GM21515 (cell line): ENCODE measurements at regions not wholly inside any gene's neighbourhood (a gene's known extent, or its start where the extent isn't known, plus 50 kb on each side); places are given as distances from the start of the nearest gene placed in this dataset.
A peak's percentile ranks its signal among the peaks of the same experiment; 100 is the strongest.

ENCODE experiments used
- ATAC-seq: cut with Tn5 transposase; IDR thresholded peaks from one replicate; pipeline ENCODE4 v1.9.1; 2021; ENCODE audit not compliant: unreplicated experiment

DNA sequence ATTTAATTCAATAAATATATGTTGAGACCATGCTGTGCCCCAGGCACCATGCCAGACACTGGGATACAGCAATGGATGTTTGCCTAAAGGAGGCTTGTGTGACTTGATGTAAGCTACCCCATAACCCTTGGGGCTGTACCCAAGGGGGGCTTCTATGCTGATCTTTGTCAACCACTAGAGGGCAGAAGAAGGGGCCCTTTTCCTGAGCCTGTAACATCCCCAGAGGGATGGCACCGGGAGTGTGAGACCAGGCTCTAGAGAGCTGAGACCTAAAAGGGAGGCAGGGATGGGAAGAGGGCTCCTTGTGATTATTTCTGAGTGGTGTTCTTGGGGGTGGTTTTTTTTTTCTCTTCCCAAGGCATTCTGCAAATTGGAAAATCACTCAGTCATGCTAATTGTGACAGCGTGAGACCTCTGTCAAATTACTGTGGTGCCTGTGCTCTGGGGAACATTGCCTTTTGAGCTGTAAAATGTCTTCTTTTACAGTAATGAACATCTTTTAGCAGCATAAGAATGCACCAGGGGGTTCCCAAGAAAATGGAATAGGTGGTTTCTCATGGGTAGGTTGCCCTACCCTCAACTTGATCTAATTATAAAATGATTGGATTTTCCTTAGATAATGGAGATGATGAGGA, 138.7 kb upstream of the SLC24A3 start:
- no peak for ATAC-seq

DNA sequence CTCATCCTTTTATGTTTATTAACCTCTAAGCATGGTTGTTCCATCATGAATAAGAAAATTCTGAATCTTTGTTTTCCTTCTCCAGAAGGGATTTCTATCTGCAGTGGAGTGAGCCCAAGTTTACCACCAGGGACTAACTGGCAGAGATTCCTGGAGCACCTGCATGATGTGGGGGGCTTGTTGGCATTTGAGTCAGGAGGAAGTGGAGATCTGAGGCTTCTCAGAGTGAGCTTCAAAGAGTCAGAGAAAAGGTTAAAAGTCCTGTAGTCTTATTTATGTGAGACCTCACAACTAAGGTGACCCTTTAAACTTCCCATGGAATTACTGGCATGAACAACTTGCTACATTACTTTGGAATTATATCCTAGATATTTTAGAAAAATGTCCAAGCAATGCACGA, 138.1 kb upstream of the SLC24A3 start:
- ATAC-seq = no peak

DNA sequence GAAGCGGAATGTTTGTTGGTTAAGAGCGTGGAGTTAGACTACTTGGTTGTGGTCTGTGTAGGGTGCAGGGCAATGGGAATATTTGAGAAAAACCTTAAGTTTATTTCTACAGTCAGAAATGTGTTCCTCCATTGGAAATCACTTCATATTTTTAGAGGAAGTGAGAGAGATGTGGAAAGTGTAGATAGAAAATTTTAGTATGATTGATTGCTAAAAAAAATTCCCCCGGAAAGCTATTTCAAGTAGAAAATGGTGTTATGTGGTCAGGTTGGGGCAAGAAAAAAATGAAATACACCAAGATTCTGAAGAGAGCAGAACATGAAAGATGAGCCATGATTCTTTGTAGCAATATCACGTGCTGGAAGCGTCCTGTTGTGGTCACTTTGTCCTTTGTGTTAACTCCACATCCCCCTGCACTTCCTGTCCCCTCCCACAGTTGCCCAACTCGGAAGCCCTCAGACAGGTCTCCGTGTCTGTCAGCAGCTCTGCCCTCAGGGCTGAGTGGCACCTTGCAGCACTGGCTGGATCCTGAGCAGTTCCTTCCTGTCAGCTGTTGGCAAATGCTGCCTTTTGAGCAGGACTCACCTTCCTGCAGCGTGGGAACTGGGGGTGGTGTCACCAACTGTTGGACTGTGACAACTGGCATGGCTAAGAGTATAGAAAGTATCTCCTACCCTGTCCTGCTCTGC, 137.5 kb upstream of the SLC24A3 start:
- peak; percentile 41 for ATAC-seq

DNA sequence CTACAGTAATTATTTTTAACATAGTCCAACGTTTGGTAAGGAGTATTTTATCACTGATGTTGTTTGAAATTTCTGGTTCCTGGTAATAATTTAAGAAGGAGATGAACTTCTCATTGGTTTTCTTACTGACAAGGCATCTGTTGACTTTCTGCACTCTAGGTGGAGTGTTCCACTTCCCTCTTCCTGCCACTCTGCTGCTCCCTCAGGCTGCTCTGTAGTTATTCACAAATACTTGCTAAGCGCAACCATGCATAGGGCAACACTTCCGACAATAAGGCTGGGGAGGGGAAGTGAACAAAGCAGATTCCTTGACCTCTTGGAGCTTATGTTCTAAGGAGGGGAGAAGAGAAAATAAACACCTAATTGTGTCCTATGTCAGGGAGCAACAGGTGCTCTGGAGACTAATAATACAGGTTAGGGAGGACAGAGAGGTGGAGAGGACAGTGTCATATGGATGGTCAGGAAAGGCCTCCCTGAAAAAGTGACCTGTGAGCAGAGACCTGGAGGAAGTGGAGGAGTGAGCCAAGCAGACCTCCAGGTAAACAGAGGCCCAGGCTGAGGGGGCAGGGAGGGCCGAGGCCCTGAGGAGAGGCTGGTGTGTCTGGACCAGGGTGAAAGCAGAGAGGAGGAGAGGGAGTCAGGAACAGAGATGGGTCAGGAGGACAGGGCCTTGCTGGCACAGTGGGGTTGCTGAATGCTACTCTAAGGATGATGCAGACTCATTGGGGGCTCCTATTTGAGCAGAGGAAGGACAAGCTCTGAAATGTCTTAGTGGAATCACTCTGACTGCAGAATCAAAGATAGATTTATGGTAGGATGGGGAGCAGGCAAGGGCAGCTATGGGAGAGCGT, 134.8 kb upstream of the SLC24A3 start:
- no peak for ATAC-seq

DNA sequence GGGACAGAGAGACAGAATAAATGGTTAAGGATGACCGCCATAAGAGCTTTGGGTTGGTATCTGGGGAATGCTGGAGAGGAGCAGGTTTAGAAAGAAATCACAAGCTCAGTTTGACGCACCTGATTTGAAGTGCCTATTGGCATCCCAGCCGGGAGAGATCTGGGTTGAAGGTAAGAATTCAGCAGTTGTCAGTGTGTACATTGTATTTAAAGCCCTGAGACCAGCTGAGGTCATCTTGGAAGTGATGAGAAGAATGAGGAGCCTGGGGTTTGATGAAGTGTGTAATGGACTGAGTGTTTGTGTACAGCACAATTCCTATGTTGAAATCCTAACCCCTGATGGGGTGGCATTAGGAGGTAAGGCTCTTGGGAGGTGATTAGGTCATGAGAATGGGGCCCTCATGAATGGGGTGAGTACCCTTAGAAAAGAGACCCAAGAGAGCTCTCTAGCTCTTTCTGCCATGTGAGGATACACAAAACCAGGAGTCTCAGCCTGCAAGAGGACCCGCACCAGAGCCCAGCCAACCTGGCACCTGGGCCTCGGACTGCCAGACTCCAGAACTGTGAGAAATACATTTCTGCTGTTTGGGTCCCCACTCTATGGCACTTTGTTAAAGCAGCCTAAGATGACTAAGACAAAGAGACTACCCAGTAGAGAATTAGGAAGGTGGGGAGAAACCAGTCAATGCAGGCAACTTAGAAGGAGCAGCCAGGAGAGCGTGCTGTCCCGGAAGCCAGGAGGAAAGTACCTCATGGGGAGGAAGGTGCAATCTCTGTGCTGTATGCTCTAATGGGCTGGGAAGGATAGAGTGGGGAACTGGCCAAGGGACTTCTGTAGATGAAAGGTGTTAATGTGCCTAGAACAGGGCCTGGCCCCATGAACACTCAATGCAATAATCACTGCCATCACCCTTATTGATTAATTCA, 133.7 kb upstream of the SLC24A3 start:
- ATAC-seq = no peak

DNA sequence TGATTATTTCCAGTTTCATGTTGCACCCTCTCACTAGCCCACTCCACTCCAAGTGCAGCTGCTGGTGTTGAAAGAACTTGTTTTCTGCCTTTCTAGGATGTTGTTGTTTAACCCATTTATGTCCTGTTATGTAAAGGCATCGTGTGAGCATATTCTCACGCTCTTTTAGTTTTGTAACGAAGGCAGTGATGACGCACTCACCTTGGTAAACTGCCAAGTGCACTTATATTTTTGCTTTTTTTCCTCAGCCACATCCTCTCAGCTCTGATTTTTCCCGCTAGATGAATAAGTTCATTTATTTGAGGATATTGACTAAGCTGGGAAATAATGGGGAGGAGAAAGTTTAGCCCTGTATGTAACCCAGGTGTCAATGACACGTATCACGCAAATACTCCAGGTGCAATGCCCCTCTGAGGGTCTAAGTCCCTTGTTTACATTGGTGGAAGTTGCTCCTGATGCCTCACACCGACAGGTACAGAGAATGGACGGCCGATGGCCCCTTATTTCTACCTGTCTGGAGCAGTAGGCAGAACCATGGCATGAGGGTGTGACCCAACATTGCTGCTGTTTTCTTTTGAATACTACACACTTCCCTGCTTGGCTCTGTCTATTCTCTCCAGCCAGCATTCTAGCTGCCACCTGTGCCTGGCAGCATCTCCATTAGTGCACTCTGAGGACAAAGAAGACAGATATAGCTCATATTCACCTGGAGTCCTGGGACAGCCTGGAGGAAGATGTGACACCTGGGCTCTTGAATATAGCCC, 132.7 kb upstream of the SLC24A3 start:
- ATAC-seq = no peak

DNA sequence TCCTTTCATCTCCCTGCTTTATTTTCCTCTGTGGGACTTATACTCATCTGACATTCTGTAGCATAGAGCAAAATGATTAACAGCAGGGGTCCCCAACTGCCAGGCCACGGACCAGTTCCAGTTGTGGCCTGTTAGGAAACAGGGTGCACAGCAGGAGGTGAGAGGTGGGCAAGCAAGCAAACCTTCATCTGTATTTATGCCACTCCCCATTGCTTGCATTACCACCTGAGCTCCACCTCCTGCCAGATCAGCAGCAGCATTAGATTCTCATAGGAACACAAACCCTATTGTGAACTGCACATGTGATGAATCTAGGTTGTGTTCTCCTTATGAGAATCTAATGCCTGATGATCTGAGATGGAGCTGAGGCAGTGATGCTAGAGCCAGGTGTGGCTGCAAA, 130.5 kb upstream of the SLC24A3 start:
- ATAC-seq = no peak

DNA sequence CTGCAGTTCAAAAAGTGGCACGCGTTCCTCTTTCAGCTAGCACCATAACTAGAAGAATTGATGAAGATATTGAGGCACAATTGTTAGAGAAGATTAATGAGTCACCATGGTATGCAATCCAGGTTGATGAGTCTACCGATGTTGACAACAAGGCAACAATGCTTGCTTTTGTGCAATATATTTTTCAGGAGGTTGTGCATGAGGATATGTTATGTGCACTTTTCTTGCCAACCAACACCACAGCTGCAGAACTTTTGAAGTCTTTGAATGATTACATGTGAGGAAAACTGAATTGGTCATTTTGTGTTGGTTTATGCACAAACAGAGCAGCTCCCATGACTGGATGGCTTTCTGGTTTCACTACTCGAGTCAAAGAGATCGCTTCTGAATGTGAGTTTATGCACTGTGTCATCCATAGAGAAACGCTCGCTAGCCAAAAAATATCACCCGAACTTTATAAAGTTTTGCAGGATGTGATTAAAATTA, 129.3 kb upstream of the SLC24A3 start:
- ATAC-seq = no peak

DNA sequence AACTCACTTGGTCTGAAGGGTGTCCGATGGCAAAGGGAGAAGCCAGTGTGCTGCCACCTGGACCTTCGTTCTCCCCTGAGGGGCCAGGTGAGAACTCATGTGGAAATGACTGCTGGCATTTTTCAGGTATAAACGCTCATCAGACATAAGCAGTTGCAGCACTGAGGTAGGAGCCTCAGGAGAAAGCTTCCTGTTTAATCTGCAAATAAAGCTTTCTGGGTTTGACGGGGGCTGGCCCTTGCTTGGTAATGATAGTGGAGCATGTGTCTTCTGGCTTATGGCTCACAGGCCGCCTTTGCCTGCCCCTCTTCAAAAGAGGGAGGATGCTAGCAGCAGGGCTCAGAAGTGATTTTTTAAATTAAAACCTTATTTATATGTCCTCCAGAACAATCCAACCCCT, 122.1 kb upstream of the SLC24A3 start:
- no peak for ATAC-seq

DNA sequence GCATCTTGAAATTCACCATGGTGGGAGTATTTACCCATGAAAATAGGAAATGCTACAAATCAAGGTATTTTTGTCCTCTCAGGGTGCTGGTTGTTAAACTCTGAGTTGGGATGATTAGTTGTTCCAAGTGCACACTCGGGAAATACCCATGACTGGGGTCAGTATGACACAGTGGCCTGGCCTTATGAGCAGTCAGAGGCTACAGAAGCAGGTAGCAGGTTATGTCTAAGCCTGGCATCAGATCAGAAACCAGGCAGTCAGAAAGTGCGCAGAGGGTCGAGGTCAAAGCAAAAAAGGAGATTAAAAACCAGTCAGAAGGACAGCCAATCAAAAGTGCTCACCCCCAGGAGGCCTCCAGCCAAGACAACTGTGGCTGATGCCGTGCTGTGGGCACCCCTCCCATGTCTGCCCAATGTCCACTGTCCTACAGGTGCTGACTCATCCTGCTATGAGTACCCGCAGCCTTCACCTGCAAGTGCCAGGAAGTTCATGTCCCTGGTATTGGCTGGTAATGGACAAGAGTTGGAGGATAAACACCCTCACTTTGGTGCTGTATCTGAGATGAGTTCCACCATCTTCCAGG, 117.4 kb upstream of the SLC24A3 start:
- no peak for ATAC-seq

DNA sequence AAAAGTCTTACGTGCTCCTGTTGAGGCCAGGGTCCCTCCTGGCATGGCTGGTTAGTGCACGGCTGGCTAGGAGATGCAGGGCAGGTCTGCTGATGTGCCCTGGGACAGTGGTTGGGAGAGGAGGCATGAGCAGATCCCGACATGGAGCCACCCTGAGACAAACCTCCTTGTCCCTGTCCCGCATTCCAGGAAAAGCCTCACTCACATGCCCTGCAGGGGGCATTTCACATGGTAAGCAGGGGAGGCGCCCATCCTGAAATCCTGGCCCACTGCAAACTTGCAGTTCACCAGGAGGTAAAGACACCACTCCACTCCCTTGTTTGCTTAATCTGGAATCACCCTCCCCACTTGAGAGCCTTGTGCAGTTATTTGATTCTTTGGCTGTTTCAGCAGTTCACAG, 116.7 kb upstream of the SLC24A3 start:
- no peak for ATAC-seq

DNA sequence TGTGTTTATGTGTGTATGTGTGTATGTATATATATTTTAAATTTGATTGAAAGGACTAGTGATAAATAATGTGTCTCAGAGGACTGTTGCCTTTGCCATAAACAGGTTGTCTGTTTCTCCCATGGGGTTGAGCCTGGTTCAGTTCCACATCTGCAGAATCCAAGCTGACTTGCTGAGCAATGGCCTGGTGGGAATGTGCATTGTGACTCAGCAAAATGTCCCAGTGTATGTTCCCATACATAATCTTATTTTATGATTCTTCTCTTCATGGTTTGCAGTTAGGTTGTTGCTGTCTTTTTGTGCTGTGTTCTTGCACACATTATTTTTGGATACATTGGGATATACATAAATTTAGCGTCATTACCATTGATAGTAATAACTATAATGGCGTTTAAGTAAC, 115.6 kb upstream of the SLC24A3 start:
- ATAC-seq = no peak

DNA sequence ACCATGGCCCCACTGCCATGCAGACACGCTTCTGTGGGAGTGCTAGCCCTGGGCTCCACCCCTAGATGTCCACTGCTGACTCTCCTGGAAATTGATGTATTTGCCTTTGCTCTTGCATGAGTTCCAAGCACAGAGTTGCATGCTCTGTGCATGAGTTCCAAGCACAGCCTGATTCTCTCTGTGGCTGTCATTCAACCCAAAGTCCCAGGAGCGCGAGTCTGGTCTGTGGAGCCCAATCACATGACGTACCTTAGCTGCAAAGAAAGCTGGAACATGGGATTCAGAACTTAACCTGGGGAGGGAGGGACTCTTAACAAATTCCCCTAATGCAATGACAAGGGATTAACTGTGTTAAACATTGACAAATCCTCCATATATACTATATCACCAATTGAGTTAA, 114.3 kb upstream of the SLC24A3 start:
- no peak for ATAC-seq

DNA sequence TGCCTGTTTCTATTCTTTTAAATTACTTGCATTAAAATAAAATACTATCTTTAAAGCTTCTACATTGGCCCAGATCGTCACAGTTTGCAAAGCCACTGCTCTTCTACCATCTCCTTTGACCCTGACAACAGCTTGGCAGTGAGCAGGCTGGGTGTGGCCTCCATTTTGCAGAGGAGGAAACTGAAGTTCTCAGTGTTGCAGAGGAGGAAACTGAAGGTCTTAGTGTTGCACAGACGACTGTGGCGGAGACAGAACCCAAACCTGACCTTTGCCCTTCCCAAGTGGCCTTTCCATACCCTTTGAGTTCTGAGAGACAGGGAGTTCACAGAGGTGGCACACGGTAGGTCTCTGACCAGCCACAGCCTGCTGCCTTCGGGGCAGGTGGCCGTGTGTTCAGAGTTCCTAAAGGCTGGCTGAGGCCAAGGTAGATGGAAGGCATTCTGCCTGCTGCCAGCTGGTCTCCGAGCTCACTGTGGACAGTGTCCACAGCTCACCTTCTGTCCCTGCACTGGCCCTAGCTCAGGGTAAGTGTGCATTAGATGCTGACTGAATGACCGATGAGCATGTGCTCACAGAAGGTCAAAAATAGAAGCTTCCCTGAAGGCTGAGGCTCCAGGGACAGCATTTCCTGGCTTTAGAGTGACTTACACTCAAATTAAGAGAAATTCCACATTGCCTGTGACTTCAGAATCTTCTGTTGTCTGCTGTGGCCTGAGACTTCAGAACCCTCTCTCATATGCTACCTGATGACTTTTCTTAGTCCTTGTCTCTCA, 113.5 kb upstream of the SLC24A3 start:
- ATAC-seq = no peak

DNA sequence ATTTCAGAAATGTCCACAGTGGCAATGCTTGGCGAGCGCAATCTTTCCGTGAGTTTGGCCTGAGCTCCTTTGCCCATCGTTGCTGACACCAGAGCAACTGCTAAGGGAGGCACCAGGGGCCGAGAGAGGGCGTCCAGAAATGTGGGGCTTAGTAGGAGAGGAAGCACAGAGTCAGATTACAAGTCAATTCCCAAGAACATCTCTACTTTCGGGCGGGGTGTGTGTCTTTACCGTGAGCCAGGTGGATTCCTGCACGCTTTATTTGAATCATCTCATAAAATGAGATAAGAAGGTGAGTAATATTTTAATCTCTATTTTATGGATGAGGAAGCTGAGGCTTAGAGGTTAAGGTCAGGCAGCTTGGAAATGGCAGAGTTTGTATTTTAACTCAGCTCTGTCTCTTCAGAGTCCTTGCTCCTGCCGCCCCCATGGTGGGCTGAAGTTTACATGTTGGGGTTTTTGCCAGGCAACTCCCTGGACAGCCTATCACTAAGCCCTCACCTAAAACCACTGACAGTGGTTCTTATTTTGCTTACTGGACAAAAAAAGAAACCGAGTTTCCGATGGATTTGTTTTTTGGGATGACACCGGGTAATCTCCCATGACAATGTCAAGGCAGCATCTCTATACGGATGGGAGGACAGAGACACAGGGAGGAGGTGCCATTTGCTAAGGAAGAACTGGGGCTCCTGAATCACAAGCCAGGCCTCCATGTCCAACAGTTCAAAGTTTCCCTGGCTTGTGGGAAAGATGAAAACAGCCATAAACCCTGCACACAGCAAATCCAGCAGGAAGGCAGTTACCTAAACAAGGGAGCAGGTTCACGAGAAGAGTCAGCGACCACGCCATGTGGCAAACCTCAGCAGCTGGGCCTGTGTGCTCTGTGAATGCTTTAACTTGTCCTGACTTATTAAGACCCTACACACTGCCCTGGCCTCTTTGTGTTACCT, 112.6 kb upstream of the SLC24A3 start:
- no peak for ATAC-seq

DNA sequence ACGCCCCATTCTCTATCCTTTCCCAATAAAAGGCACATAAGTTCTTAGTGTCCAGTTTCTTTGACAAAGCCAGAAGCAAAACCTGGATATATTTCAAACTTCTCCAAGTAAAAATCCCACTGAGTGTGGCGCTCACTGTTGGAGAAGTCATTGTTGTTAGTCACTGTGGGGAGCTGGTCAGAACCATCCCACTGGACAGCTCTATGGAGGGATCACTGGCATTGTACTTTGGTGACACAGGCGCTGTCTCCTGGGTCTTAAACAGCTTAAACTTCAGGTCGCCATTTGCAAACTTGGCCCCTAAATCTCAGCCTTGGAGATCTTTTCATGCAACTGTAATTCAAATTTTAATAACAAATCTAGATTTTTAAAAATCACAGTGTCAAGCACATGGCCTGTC, 111.5 kb upstream of the SLC24A3 start:
- no peak for ATAC-seq

DNA sequence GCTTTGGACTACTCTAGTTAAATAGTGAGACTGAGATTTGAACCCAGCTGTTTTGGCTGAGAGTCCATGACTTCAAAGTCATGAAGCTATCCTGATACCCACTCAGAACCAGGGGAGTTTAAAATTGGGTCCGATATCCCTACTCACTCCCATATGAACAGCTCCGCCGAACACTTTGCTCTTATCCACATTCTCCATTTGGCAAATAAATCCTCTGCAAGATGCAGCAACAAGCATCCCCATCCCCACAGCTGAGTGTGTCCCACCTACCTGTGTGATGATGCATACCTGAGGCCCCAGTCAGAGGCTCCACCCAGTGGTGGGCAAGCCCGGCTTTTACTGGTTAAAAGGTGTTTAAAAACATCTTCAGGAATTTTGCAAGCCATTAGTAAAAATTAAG, 108.3 kb upstream of the SLC24A3 start:
- ATAC-seq = no peak

DNA sequence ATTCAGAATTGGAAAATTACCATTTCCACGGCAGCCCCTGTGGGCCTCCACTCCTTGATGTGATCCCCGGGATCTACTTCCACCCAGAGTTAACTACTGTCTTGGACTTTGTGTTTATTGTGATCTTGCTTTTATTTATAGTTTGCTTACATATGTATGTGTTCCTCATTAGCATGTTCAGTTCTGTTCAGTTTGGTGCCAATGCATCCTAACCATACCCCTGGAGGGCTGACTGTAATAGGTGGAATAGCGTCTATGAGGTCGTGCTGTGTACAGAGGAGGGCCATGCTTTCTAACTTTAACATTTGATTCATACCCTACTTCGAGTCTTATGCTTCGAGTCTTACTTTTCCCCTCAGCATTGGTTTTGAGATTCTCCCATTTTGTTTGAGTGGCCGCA, 104.3 kb upstream of the SLC24A3 start:
- no peak for ATAC-seq
